ENCODE measurements at regions not wholly inside any gene's neighbourhood (a gene's known extent, or its start where the extent isn't known, plus 50 kb on each side); places are given as distances from the start of the nearest gene placed in this dataset.
"Not testable (repeated sequence)": the region's sequence is repeated elsewhere in the genome, so short reads cannot be mapped to it uniquely, and the experiment has no call there.

DNA sequence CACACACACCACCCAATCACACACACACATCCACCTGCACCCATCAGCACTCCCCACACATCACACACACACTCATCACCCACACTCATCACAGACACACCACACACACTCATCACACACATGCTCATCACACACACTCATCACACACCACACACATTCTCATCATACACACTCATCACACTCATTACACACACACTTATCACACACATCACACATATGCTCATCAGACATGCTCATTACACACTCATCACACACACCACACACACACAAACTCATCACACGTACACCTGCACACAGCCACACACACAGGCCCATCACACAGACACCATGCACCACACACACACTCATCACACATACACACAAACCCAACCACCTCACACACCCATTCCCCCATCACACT lies 107.5 kb upstream of the C14orf180 start:
- DNase-seq, result no peak

- no peak for DNase-seq
These were observed 106.9 kb upstream of the C14orf180 start for GRCh38 chr14:104472536-104473243.

GRCh38 chr14:104473244-104473565 lies 106.4 kb upstream of the C14orf180 start:
- no peak for DNase-seq

GRCh38 chr14:104473649-104474494 lies 105.7 kb upstream of the C14orf180 start:
- no peak for DNase-seq

DNA sequence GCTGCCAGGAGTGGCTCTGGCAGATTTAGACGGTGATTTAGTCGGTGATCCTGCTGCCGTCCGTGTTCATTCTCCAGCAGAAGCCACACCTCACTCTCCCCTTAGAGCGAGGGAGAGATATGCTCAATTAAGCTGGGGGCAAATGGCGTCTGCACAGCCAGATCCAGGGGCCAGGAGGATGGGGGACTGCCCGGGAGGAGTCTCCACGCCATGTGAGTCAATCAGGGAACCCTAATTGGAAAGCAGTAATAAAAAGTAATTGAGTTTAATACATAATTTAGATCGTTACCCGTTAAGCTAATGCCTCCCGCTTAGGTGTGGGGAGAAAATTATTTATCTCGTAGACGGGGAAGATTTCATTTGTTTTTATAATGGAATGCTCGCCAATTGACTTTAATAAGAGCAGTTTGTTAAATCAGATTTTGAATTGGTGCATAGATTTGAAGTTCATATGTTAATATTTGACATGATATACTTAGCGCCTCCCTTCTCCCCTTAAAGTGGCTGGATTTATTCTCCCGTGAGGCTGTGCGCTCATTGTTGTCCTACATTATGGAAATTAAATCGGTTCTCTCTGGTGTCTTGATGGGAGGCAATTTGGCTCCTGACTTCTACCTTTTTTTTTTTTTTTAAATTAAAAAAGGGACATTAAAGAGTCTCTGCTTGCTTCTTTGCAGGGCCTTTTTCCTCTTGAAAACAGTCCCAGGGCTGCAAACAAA lies 104.9 kb upstream of the C14orf180 start:
- no peak for DNase-seq

GRCh38 chr14:104475256-104475655 lies 104.3 kb upstream of the C14orf180 start:
- DNase-seq, result no peak

DNA sequence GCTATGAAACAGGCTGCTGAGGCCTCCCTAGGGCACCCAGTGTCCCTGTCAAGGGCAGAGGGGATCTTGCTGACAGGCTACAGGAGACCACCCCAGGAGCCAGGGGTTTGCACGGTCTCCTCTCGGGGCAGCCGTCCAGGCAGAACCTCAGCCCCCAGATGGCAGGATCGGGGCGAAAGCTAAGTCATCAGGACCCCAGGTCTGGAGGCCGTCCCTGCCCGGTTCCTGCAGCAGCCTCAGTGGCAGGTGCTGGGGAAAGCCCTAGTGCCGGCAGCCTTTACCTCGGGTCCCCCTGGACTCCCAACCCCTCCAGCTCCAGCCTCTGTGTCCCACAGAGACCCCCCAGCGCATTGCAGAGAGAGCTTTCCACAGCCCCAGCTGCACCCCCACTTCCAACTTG lies 103.8 kb upstream of the C14orf180 start:
- DNase-seq, result no peak

- DNase-seq, result no peak
These were observed 103.1 kb upstream of the C14orf180 start for GRCh38 chr14:104476437-104476836.

DNA sequence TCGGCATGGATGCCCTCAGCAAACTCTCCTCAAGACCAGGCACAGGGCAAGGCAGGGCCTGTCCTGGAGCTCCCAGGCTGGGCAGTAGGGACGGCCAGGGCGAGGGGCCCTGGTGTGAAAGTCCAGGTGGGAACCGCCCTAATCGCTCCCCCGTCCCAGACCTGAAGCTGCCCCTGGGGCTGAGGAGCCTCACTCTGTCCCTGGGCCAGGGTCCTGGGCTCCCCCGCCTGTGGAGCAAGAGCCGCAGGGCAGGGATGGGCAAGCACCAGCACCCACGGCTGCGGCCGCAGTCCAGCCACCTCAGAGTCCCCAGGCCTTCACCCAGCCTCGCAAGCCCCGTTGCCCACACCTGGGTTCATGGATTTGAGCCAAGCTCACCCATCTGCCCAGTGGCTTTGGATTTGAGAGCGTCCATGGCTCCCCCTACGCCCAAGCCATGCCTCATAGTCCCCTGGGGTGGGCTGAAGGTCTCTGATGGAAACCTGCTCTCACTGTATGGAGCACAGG lies 102.4 kb upstream of the C14orf180 start:
- no peak for DNase-seq

- DNase-seq, result no peak
These were observed 101.7 kb upstream of the C14orf180 start for GRCh38 chr14:104477666-104478380.

DNA sequence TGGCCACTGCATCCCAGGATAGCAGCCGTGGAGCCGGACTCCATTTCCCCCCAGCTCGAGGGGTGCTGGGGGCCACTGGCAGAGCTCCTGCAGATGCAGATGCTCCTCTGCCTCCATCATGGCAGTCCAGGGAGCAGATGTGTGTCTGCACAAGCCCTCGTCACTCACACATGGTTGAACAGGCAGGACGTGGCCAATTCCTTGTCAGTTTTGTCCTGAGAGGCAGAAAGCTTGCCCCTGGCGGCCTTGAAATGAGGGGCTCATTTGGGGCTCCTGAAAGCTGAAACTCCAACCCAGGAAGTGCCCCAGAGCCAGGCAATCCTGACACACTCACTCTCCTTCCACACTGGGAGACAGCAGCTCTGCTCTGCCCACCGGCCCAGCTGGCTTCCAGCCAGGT lies 100.9 kb upstream of the C14orf180 start:
- DNase-seq, result no peak

DNA sequence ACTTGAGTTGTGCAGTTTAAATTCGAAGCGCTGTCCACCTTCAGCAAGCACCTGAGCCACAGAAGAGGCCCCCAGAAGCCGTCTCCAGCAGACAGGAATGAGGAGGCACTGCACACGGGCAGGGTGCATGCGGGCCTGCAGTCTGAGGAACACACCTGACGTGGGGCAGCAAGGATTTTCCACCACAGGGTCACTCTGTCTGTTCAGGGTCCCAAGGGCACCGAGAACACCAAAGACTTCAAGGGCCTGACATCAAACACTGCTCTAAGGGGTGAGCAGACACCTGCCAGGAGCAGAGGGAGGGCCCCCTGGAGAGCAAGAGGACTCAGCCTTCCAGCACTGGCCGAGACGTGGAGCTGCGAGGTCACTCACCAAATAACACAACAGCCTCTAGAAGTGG lies 99.7 kb upstream of the C14orf180 start:
- DNase-seq, result no peak

- no peak for DNase-seq
These were observed 98.2 kb upstream of the C14orf180 start for GRCh38 chr14:104481323-104481722.

GRCh38 chr14:104482017-104482416 lies 97.5 kb upstream of the C14orf180 start:
- DNase-seq, result not testable (repeated sequence)

GRCh38 chr14:104486222-104486923 lies 93.2 kb upstream of the C14orf180 start:
- no peak for DNase-seq

GRCh38 chr14:104494483-104494882 lies 85.1 kb upstream of the C14orf180 start:
- DNase-seq, result no peak

- no peak for DNase-seq
These were observed 83.5 kb upstream of the C14orf180 start for GRCh38 chr14:104496095-104496494.

GRCh38 chr14:104499784-104500760 lies 79.5 kb upstream of the C14orf180 start:
- DNase-seq, result no peak

GRCh38 chr14:104502060-104502459 lies 77.5 kb upstream of the C14orf180 start:
- DNase-seq, result no peak

GRCh38 chr14:104503691-104504090 lies 75.9 kb upstream of the C14orf180 start:
- DNase-seq, result no peak

GRCh38 chr14:104504172-104504735 lies 75.3 kb upstream of the C14orf180 start:
- DNase-seq, result no peak
